Tibial nerve (tissue), 3 donors: ENCODE measurements at regions not wholly inside any gene's neighbourhood (a gene's known extent, or its start where the extent isn't known, plus 50 kb on each side); places are given as distances from the start of the nearest gene placed in this dataset.

Experiments
- POLR2A ChIP-seq, 2 donors: fragments of 450-650 bp; IDR thresholded peaks; one replicate each; pipeline ENCODE4 v1.6.1; 2017; ENCODE audit warnings: antibody characterized with exemption in 2 of 2, mild to moderate bottlenecking in 2 of 2, moderate library complexity in 2 of 2
- TF ChIP-seq, protein P1 (sequence below), 5 experiments: fragments of 200-600 bp in 3 of 5; fragments of 450-650 bp in 2 of 5; sonication (generic) in 3 of 5; IDR thresholded peaks; one replicate each; pipeline ENCODE4 v1.5.1; 2016 to 2019; ENCODE audit warnings: antibody characterized with exemption in 5 of 5, mild to moderate bottlenecking in 3 of 5, moderate library complexity in 2 of 5

DNA sequence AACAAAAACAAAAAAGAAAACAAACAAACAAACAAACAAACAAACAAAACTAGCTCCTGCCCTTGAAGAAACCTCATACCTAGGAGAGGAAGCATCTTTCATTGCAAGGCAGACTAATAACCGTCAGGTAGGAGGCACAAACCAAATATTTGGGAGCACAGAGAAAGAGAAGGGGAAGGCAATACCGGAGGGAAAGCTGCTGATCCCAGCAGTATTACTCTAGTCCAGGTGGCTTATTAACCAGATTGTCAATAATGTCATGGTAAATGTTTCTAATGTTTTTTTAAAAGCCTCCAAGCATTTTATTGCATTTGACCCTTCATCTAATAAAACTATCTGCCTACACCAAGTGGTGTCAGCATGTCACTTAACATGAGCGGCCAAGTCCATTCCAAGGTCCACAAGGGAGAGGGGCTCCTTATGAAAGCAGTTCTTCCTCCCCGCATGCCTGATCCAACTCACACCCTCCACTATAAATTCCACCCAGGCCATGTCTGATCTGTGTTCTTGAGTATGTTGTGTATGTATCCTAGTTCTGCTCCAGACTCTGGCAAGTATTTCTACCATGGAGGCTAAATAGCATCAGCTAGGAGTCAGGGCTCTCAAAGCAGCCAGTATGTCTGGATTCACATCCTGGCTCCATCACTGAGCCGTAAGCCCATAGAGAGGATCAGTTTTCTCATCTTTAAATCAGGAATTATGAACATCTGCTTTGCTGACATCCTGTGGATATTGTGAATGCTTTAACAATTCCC lies 208.1 kb upstream of the TENM4 start:
- TF ChIP-seq, protein P1, sequence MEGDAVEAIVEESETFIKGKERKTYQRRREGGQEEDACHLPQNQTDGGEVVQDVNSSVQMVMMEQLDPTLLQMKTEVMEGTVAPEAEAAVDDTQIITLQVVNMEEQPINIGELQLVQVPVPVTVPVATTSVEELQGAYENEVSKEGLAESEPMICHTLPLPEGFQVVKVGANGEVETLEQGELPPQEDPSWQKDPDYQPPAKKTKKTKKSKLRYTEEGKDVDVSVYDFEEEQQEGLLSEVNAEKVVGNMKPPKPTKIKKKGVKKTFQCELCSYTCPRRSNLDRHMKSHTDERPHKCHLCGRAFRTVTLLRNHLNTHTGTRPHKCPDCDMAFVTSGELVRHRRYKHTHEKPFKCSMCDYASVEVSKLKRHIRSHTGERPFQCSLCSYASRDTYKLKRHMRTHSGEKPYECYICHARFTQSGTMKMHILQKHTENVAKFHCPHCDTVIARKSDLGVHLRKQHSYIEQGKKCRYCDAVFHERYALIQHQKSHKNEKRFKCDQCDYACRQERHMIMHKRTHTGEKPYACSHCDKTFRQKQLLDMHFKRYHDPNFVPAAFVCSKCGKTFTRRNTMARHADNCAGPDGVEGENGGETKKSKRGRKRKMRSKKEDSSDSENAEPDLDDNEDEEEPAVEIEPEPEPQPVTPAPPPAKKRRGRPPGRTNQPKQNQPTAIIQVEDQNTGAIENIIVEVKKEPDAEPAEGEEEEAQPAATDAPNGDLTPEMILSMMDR (IDR thresholded peaks at IDR 0.05), result no peak
- TF ChIP-seq POLR2A (IDR thresholded peaks at IDR 0.05), result no peak
